ENCODE measurements at regions not wholly inside any gene's neighbourhood (a gene's known extent, or its start where the extent isn't known, plus 50 kb on each side); places are given as distances from the start of the nearest gene placed in this dataset.

DNA sequence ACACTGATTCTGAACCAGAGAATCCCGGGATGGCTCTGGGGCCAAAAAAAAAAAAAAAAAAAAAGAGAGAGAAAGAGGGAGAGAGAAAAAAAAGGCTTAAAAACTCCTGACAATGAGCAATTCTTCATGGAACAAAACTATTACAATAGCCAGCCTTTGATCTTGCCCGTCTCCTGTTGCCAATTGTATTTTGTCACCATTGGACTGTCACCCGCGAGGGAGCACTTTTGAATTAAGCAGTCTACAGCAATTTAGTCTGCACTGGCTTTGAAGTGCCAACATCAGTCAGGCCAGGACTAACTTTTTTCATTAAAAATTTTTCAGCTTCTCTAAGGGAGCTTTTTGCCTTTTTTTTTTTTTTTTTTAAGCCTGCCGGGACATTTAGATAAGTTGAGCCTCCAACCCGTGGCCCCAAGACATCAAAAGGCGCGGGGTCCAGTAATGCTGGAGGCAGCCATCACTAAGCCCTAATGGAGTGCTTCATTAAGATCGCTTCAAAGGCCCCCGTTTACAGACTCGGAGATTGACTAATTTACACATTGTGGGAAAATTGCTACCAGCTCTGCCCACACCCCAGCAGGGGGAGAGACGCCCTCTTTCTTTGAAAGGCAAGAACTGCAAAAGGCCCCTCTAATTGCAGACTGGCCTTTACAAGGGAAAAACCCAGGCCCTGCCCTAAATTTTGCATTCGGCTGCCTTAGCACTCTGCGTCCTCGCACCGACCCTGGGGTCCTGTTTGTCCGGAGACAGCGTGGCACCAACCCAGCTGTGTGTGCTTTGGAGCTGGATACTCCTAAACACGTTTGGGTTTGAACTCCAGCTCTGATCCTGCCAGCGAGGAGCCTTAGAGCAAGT is 98.1 kb upstream of the MSX1 start:
- H3K27ac Mint-ChIP-seq = no peak overlapping the region
- H3K36me3 Mint-ChIP-seq = no peaks in the 10 kb centered on the region
- Histone ChIP-seq H3K4me3 (ENCODE audit: control insufficient read depth in 1 of 2, extremely low read depth in 1 of 2, low read length in 1 of 2) (no peak overlapping the region), H3K4me1 (ENCODE audit: control insufficient read depth in 1 of 2, extremely low read depth in 1 of 2, insufficient read depth in 2 of 2, low read length in 2 of 2) (peaks cover 0 to 14% of the 10 kb centered on the region in 2 experiments), H3K27me3 (replicated peaks in 1 of 2; ENCODE audit: control insufficient read depth in 2 of 2, extremely low read depth in 1 of 2, insufficient read depth in 2 of 2, low read length in 1 of 2) (peaks cover 0 to 19% of the 10 kb centered on the region in 2 experiments), H3K9me3 (no peaks in the 10 kb centered on the region), H3K27ac (ENCODE audit: low read length) (no peak overlapping the region), H3K36me3 (ENCODE audit: control insufficient read depth in 2 of 2, extremely low read depth in 1 of 2, insufficient read depth in 1 of 2, low read length in 1 of 2) (no peaks in the 10 kb centered on the region)
- ChIA-PET POLR2A (interaction anchor here in 1 of 2 donors (0.7 kb wide), 1 partner anchor 19 kb away, joined by 13 read pairs; no protein-coding TSS in a partner anchor), CTCF (interaction anchor here in 1 of 2 donors (0.6 kb wide), 1 partner anchor 129 kb away, joined by 3 read pairs; no protein-coding TSS in a partner anchor)
- ATAC-seq (replicated peaks in 1 of 4) = no peak
- H3K4me1 Mint-ChIP-seq = peaks cover 9 to 19% (median 11%) of the 10 kb centered on the region in 3 donors
- no peak for DNase-seq
- H3K9me3 Mint-ChIP-seq = no peaks in the 10 kb centered on the region
- 77% methylated on average over 14 of the region's 20 CpGs for WGBS (ENCODE audit: insufficient coverage)
- H3K4me3 Mint-ChIP-seq = no peak overlapping the region
- H3K27me3 Mint-ChIP-seq = peaks cover 7 to 8% of the 10 kb centered on the region in 2 donors

DNA sequence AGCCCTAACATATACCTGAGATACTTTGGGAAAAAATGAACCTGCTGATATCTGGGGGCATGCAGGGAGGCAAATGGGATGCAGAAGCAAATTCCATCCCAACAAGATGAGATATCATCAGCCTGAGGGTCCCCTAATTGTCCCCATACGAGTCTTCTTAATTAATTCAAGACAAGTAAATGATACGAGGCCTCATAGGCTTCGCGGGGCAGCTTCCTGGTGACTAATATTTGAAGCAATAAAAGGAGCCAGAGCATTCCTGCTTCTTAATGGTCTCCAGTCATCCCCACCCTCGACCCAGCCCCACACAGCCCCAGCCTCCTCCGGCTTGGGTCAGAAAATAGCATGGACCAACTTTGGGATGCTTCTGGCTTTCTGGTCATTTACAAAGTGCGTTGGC is 99.6 kb upstream of the MSX1 start:
- peaks cover 7 to 8% of the 10 kb centered on the region in 2 donors for H3K27me3 Mint-ChIP-seq
- Histone ChIP-seq H3K27ac (ENCODE audit: low read length) (no peak overlapping the region), H3K27me3 (replicated peaks in 1 of 2; ENCODE audit: control insufficient read depth in 2 of 2, extremely low read depth in 1 of 2, insufficient read depth in 2 of 2, low read length in 1 of 2) (peaks cover 0 to 15% of the 10 kb centered on the region in 2 experiments), H3K4me1 (ENCODE audit: control insufficient read depth in 1 of 2, extremely low read depth in 1 of 2, insufficient read depth in 2 of 2, low read length in 2 of 2) (peaks cover 0 to 14% of the 10 kb centered on the region in 2 experiments), H3K4me3 (ENCODE audit: control insufficient read depth in 1 of 2, extremely low read depth in 1 of 2, low read length in 1 of 2) (no peak overlapping the region), H3K36me3 (ENCODE audit: control insufficient read depth in 2 of 2, extremely low read depth in 1 of 2, insufficient read depth in 1 of 2, low read length in 1 of 2) (no peaks in the 10 kb centered on the region), H3K9me3 (no peaks in the 10 kb centered on the region)
- no peaks in the 10 kb centered on the region for H3K9me3 Mint-ChIP-seq
- WGBS (ENCODE audit: insufficient coverage) = 70% methylated on average over 6 of the region's 7 CpGs
- POLR2A ChIA-PET = no interaction called here
- CTCF ChIA-PET = no interaction called here
- peaks cover 9 to 19% (median 11%) of the 10 kb centered on the region in 3 donors for H3K4me1 Mint-ChIP-seq
- H3K4me3 Mint-ChIP-seq = no peak overlapping the region
- DNase-seq = no peak
- no peaks in the 10 kb centered on the region for H3K36me3 Mint-ChIP-seq
- H3K27ac Mint-ChIP-seq = no peak overlapping the region
- no peak for ATAC-seq (replicated peaks in 1 of 4)

DNA sequence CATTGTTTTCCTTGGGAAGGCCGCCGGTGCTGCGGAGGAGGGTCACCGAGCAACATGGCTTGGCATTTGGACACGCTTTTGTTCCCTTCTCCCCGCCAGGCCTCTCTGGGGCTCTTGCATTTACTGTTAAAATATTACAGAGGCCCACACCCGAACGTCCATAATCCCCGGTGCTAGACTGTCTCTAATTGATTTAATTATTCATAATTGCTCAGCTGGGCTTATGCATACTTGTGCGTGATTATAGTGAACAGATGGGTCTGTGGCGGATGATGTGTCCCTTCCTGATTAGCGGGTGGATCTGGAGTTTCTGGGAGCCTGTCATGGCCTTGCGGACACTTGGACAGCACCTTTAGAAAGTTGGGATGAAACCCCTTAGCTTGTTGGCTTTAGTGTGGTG is 100.2 kb upstream of the MSX1 start:
- no peak overlapping the region for H3K27ac Mint-ChIP-seq
- no peaks in the 10 kb centered on the region for H3K9me3 ChIP-seq
- no peak overlapping the region for H3K4me3 ChIP-seq (ENCODE audit: control insufficient read depth in 1 of 2, extremely low read depth in 1 of 2, low read length in 1 of 2)
- H3K27me3 Mint-ChIP-seq = peaks cover 4 to 9% of the 10 kb centered on the region in 2 donors
- H3K36me3 ChIP-seq (ENCODE audit: control insufficient read depth in 2 of 2, extremely low read depth in 1 of 2, insufficient read depth in 1 of 2, low read length in 1 of 2) = no peaks in the 10 kb centered on the region
- ChIA-PET CTCF (interaction anchor here in 1 of 2 donors (0.5 kb wide), 1 partner anchor 210 kb away, joined by 3 read pairs; no protein-coding TSS in a partner anchor), POLR2A (no interaction called here)
- no peak overlapping the region for H3K4me3 Mint-ChIP-seq
- H3K27ac ChIP-seq (ENCODE audit: low read length) = no peak overlapping the region
- peaks cover 9 to 16% (median 11%) of the 10 kb centered on the region in 3 donors for H3K4me1 Mint-ChIP-seq
- H3K36me3 Mint-ChIP-seq = no peaks in the 10 kb centered on the region
- peaks cover 0 to 15% of the 10 kb centered on the region in 2 experiments for H3K27me3 ChIP-seq (replicated peaks in 1 of 2; ENCODE audit: control insufficient read depth in 2 of 2, extremely low read depth in 1 of 2, insufficient read depth in 2 of 2, low read length in 1 of 2)
- DNase-seq (no peak), ATAC-seq (replicated peaks in 1 of 4) (no peak)
- H3K4me1 ChIP-seq (ENCODE audit: control insufficient read depth in 1 of 2, extremely low read depth in 1 of 2, insufficient read depth in 2 of 2, low read length in 2 of 2) = peaks cover 0 to 14% of the 10 kb centered on the region in 2 experiments
- H3K9me3 Mint-ChIP-seq = no peaks in the 10 kb centered on the region
- 97% methylated on average over 9 of the region's 13 CpGs for WGBS (ENCODE audit: insufficient coverage)

DNA sequence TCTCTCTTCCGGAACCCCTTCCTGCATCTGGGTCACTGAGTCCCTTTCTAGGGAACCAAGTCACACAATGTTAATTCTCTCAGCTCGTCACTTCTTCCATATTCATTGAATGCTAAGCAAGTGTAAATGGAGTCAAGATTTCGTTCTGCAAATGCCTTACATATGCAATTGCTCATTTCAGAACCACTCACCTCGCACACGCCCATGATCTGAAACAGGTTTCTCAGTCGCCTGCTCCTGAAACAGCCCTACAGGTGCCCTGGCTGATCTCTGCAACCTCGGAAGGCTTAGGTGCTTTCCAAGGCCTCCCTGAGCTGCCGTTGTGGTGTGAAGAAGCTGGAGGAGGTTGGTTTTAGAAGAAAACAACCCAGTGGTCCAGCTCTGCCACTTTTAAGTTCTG is 100.8 kb upstream of the MSX1 start:
- H3K27ac Mint-ChIP-seq = no peak overlapping the region
- peaks cover 0 to 11% of the 10 kb centered on the region in 2 experiments for H3K27me3 ChIP-seq (replicated peaks in 1 of 2; ENCODE audit: control insufficient read depth in 2 of 2, extremely low read depth in 1 of 2, insufficient read depth in 2 of 2, low read length in 1 of 2)
- peaks cover 0 to 8% of the 10 kb centered on the region in 2 donors for H3K27me3 Mint-ChIP-seq
- no peak overlapping the region for H3K4me3 Mint-ChIP-seq
- POLR2A ChIA-PET = no interaction called here
- H3K4me1 Mint-ChIP-seq = peaks cover 4 to 10% (median 5%) of the 10 kb centered on the region in 3 donors
- WGBS (ENCODE audit: insufficient coverage) = 46% methylated on average over 3 of the region's 8 CpGs
- DNase-seq = no peak
- no peak overlapping the region for H3K27ac ChIP-seq (ENCODE audit: low read length)
- no peak overlapping the region for H3K4me3 ChIP-seq (ENCODE audit: control insufficient read depth in 1 of 2, extremely low read depth in 1 of 2, low read length in 1 of 2)
- no peaks in the 10 kb centered on the region for H3K36me3 ChIP-seq (ENCODE audit: control insufficient read depth in 2 of 2, extremely low read depth in 1 of 2, insufficient read depth in 1 of 2, low read length in 1 of 2)
- CTCF ChIA-PET = no interaction called here
- no peaks in the 10 kb centered on the region for H3K9me3 ChIP-seq
- no peaks in the 10 kb centered on the region for H3K36me3 Mint-ChIP-seq
- no peaks in the 10 kb centered on the region for H3K9me3 Mint-ChIP-seq
- no peak for ATAC-seq (replicated peaks in 1 of 4)
- peaks cover 0 to 13% of the 10 kb centered on the region in 2 experiments for H3K4me1 ChIP-seq (ENCODE audit: control insufficient read depth in 1 of 2, extremely low read depth in 1 of 2, insufficient read depth in 2 of 2, low read length in 2 of 2)

DNA sequence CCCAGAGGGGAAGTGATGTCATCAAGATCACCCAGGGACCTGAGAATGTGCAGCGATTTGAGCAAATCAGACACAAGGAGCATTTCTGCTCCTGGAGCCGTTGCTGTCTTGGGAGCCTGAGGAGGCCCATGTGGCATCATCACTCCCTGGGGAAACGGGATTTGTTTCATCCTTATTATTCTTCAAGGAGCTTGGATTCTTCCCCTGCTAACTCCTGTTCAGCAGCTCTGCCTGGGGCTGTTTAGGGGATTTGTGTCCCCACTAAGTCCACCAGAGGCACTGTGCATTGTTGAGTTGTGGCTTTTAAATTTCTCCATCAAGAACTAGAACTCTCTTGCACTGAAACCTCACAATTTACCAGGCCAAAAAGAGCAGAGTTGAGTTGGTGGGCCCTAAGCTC is 104.2 kb upstream of the MSX1 start:
- no peak overlapping the region for H3K27ac ChIP-seq (ENCODE audit: low read length)
- no peaks in the 10 kb centered on the region for H3K9me3 ChIP-seq
- CTCF ChIA-PET = no interaction called here
- Mint-ChIP-seq H3K4me1 (no peaks in the 10 kb centered on the region), H3K4me3 (no peak overlapping the region), H3K36me3 (no peaks in the 10 kb centered on the region), H3K27ac (no peak overlapping the region), H3K9me3 (no peaks in the 10 kb centered on the region), H3K27me3 (peaks cover 0 to 23% of the 10 kb centered on the region in 2 donors)
- no peak for DNase-seq
- no peaks in the 10 kb centered on the region for H3K36me3 ChIP-seq (ENCODE audit: control insufficient read depth in 2 of 2, extremely low read depth in 1 of 2, insufficient read depth in 1 of 2, low read length in 1 of 2)
- WGBS (ENCODE audit: insufficient coverage) = 100% methylated on average over 1 of the region's 3 CpGs
- no peak for ATAC-seq (replicated peaks in 1 of 4)
- no peak overlapping the region for H3K4me3 ChIP-seq (ENCODE audit: control insufficient read depth in 1 of 2, extremely low read depth in 1 of 2, low read length in 1 of 2)
- POLR2A ChIA-PET = no interaction called here
- peaks cover 2 to 8% of the 10 kb centered on the region in 2 experiments for H3K27me3 ChIP-seq (replicated peaks in 1 of 2; ENCODE audit: control insufficient read depth in 2 of 2, extremely low read depth in 1 of 2, insufficient read depth in 2 of 2, low read length in 1 of 2)
- no peaks in the 10 kb centered on the region for H3K4me1 ChIP-seq (ENCODE audit: control insufficient read depth in 1 of 2, extremely low read depth in 1 of 2, insufficient read depth in 2 of 2, low read length in 2 of 2)

DNA sequence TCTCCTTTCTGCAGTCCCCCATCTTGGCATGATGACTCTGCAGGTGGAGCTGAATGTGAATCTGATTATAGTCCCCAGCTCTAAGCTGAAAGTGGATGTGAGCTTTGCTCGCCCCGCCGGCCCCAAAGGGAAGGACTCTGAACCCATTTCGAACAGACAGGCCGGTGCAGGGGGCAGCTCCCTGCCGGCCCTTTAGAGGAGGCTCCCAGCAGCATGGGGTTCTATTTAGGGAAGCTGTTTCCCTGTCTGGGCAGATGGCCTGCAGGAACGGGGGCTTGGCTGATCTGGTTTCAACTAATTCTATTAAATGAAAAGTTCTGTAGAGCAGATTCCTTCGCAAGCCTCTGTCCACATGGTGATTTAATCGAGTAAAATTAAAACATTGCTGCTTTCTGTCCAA is 104.8 kb upstream of the MSX1 start:
- H3K36me3 Mint-ChIP-seq = no peaks in the 10 kb centered on the region
- H3K9me3 Mint-ChIP-seq = no peaks in the 10 kb centered on the region
- H3K4me1 ChIP-seq (ENCODE audit: control insufficient read depth in 1 of 2, extremely low read depth in 1 of 2, insufficient read depth in 2 of 2, low read length in 2 of 2) = no peaks in the 10 kb centered on the region
- WGBS (ENCODE audit: insufficient coverage) = 60% methylated on average over 4 of the region's 9 CpGs
- DNase-seq (no peak), ATAC-seq (replicated peaks in 1 of 4) (no peak)
- no peak overlapping the region for H3K27ac ChIP-seq (ENCODE audit: low read length)
- H3K4me3 ChIP-seq (ENCODE audit: control insufficient read depth in 1 of 2, extremely low read depth in 1 of 2, low read length in 1 of 2) = no peak overlapping the region
- H3K9me3 ChIP-seq = no peaks in the 10 kb centered on the region
- peaks cover 2 to 8% of the 10 kb centered on the region in 2 experiments for H3K27me3 ChIP-seq (replicated peaks in 1 of 2; ENCODE audit: control insufficient read depth in 2 of 2, extremely low read depth in 1 of 2, insufficient read depth in 2 of 2, low read length in 1 of 2)
- H3K27ac Mint-ChIP-seq = no peak overlapping the region
- no peaks in the 10 kb centered on the region for H3K4me1 Mint-ChIP-seq
- POLR2A ChIA-PET = no interaction called here
- no peak overlapping the region for H3K4me3 Mint-ChIP-seq
- CTCF ChIA-PET = no interaction called here
- H3K27me3 Mint-ChIP-seq = peaks cover 0 to 23% of the 10 kb centered on the region in 2 donors
- H3K36me3 ChIP-seq (ENCODE audit: control insufficient read depth in 2 of 2, extremely low read depth in 1 of 2, insufficient read depth in 1 of 2, low read length in 1 of 2) = no peaks in the 10 kb centered on the region
